Stomach (tissue), 4 donors: ENCODE measurements at regions not wholly inside any gene's neighbourhood (a gene's known extent, or its start where the extent isn't known, plus 50 kb on each side); places are given as distances from the start of the nearest gene placed in this dataset.

ENCODE experiments used
- CTCF ChIP-seq, 7 experiments: fragments of 450-650 bp in 4 of 7; fragments of 200-600 bp in 3 of 7; sonication (generic) in 3 of 7; IDR thresholded peaks; one replicate each; pipeline ENCODE4 v1.5.1; 2016 to 2019; ENCODE audit warnings: antibody characterized with exemption in 7 of 7, control low read depth in 2 of 7, mild to moderate bottlenecking in 1 of 7
- POLR2A ChIP-seq, 4 donors: fragments of 450-650 bp; IDR thresholded peaks; one replicate each; pipeline ENCODE4 v1.6.1; 2016; ENCODE audit warnings: antibody characterized with exemption in 4 of 4, control low read depth in 2 of 4, mild to moderate bottlenecking in 1 of 4, moderate library complexity in 1 of 4

- TF ChIP-seq POLR2A (IDR thresholded peaks at IDR 0.05) (no peak), CTCF (IDR thresholded peaks at IDR 0.05) (no peak)
Observed at GRCh38 chr20:24316731-24317130, 152.7 kb upstream of the SYNDIG1 start.
